Type B pancreatic cell (in vitro differentiated cells): ENCODE measurements at regions not wholly inside any gene's neighbourhood (a gene's known extent, or its start where the extent isn't known, plus 50 kb on each side); places are given as distances from the start of the nearest gene placed in this dataset.

Experiments used
- DNase-seq: peaks from one replicate; pipeline ENCODE4 v3.0.0; 2021; ENCODE audit warnings: mixed read lengths; ENCODE audit not compliant: unreplicated experiment; ENCODE audit errors: extremely low spot score
- H3K27ac Mint-ChIP-seq: 2 replicates; pipeline ENCODE4 v1.8.0; 2021; ENCODE audit warnings: mild to moderate bottlenecking, mixed read lengths
- H3K27me3 Mint-ChIP-seq: 2 replicates; pipeline ENCODE4 v1.8.0; 2021; ENCODE audit warnings: mixed read lengths
- H3K36me3 Mint-ChIP-seq: 2 replicates; pipeline ENCODE4 v1.8.0; 2021; ENCODE audit warnings: mixed read lengths
- H3K4me1 Mint-ChIP-seq: one replicate; pipeline ENCODE4 v1.8.0; 2021; ENCODE audit warnings: mixed read lengths; ENCODE audit not compliant: unreplicated experiment
- H3K4me3 Mint-ChIP-seq: 2 replicates; pipeline ENCODE4 v1.8.0; 2021; ENCODE audit warnings: mild to moderate bottlenecking, mixed read lengths
- H3K9me3 Mint-ChIP-seq: 2 replicates; pipeline ENCODE4 v1.8.0; 2021; ENCODE audit warnings: mixed read lengths
- CTCF ChIP-seq: fragments of 200-600 bp; sonication (generic); conservative IDR thresholded peaks from 2 replicates; pipeline ENCODE4 v1.5.0; 2021; ENCODE audit warnings: antibody characterized with exemption, mild to moderate bottlenecking

- Mint-ChIP-seq H3K4me1 (peaks cover 52% of the 10 kb centered on the region), H3K27ac (no peak overlapping the region), H3K4me3 (no peak overlapping the region), H3K27me3 (peaks cover 26% of the 10 kb centered on the region), H3K36me3 (no peaks in the 10 kb centered on the region), H3K9me3 (no peaks in the 10 kb centered on the region)
- no peak for DNase-seq
- TF ChIP-seq CTCF, result no peak
These were observed 211.3 kb downstream of the FOXL1 start for GRCh38 chr16:86789621-86790051.

GRCh38 chr16:86791287-86792035, 213.1 kb downstream of the FOXL1 start:
- Mint-ChIP-seq H3K27ac (no peak overlapping the region), H3K9me3 (no peaks in the 10 kb centered on the region), H3K4me3 (no peak overlapping the region), H3K4me1 (peaks cover 49% of the 10 kb centered on the region), H3K36me3 (no peaks in the 10 kb centered on the region), H3K27me3 (peaks cover 26% of the 10 kb centered on the region)
- no peak for DNase-seq
- no peak for TF ChIP-seq CTCF

GRCh38 chr16:86794216-86794864, 216.0 kb downstream of the FOXL1 start:
- Mint-ChIP-seq H3K36me3 (no peaks in the 10 kb centered on the region), H3K4me1 (peaks cover 37% of the 10 kb centered on the region), H3K9me3 (no peaks in the 10 kb centered on the region), H3K27ac (no peak overlapping the region), H3K27me3 (peaks cover 29% of the 10 kb centered on the region), H3K4me3 (no peak overlapping the region)
- no peak for TF ChIP-seq CTCF
- DNase-seq, result no peak

- Mint-ChIP-seq H3K27ac (no peak overlapping the region), H3K4me3 (no peak overlapping the region), H3K4me1 (peaks cover 16% of the 10 kb centered on the region), H3K36me3 (no peaks in the 10 kb centered on the region), H3K9me3 (no peaks in the 10 kb centered on the region), H3K27me3 (peaks cover 36% of the 10 kb centered on the region)
- DNase-seq, result no peak
- TF ChIP-seq CTCF, result no peak
These were observed 219.4 kb downstream of the FOXL1 start for GRCh38 chr16:86797700-86798099.

- no peak overlapping the region for H3K27ac Mint-ChIP-seq
These were observed 220.1 kb downstream of the FOXL1 start for GRCh38 chr16:86798247-86799041.

More at GRCh38 chr16:86798247-86799041, 220.1 kb downstream of the FOXL1 start:
- no peaks in the 10 kb centered on the region for H3K9me3 Mint-ChIP-seq
- peaks cover 37% of the 10 kb centered on the region for H3K27me3 Mint-ChIP-seq
- no peak for DNase-seq
- TF ChIP-seq CTCF, result no peak
- H3K4me3 Mint-ChIP-seq, result no peak overlapping the region
- H3K4me1 Mint-ChIP-seq, result peaks cover 16% of the 10 kb centered on the region
- no peaks in the 10 kb centered on the region for H3K36me3 Mint-ChIP-seq
